ENCODE measurements at regions not wholly inside any gene's neighbourhood (a gene's known extent, or its start where the extent isn't known, plus 50 kb on each side); places are given as distances from the start of the nearest gene placed in this dataset.

GRCh38 chr2:220674033-220674432 lies 898.1 kb downstream of the EPHA4 start:
- Mint-ChIP-seq H3K27ac (no peak overlapping the region), H3K27me3 (no peaks in the 10 kb centered on the region), H3K36me3 (ENCODE audit: low read depth) (no peaks in the 10 kb centered on the region), H3K4me1 (ENCODE audit: low read depth) (no peaks in the 10 kb centered on the region), H3K4me3 (no peak overlapping the region), H3K9me3 (peaks cover 8% of the 10 kb centered on the region)
- intact Hi-C loops (cut with micrococcal nuclease), result no loop called here

GRCh38 chr2:220676695-220677094 lies 895.4 kb downstream of the EPHA4 start:
- Mint-ChIP-seq H3K9me3 (no peaks in the 10 kb centered on the region), H3K36me3 (ENCODE audit: low read depth) (no peaks in the 10 kb centered on the region), H3K27ac (no peak overlapping the region), H3K4me3 (no peak overlapping the region), H3K27me3 (no peaks in the 10 kb centered on the region), H3K4me1 (ENCODE audit: low read depth) (no peaks in the 10 kb centered on the region)
- intact Hi-C loops (cut with micrococcal nuclease), result no loop called here

GRCh38 chr2:220678943-220679342 lies 893.2 kb downstream of the EPHA4 start:
- Mint-ChIP-seq H3K27ac (no peak overlapping the region), H3K4me3 (no peak overlapping the region), H3K27me3 (no peaks in the 10 kb centered on the region), H3K4me1 (ENCODE audit: low read depth) (no peaks in the 10 kb centered on the region), H3K9me3 (no peaks in the 10 kb centered on the region), H3K36me3 (ENCODE audit: low read depth) (no peaks in the 10 kb centered on the region)
- intact Hi-C loops (cut with micrococcal nuclease), result no loop called here

- intact Hi-C loops (cut with micrococcal nuclease), result no loop called here
- Mint-ChIP-seq H3K27me3 (no peaks in the 10 kb centered on the region), H3K27ac (no peak overlapping the region), H3K4me1 (ENCODE audit: low read depth) (no peaks in the 10 kb centered on the region), H3K36me3 (ENCODE audit: low read depth) (no peaks in the 10 kb centered on the region), H3K9me3 (no peaks in the 10 kb centered on the region), H3K4me3 (no peak overlapping the region)
These were observed 889.5 kb downstream of the EPHA4 start for GRCh38 chr2:220682616-220683015.

- no peaks in the 10 kb centered on the region for H3K9me3 Mint-ChIP-seq
- no peaks in the 10 kb centered on the region for H3K27me3 Mint-ChIP-seq
- intact Hi-C loops (cut with micrococcal nuclease), result no loop called here
- H3K4me1 Mint-ChIP-seq (ENCODE audit: low read depth), result no peaks in the 10 kb centered on the region
- H3K27ac Mint-ChIP-seq, result no peak overlapping the region
- no peak overlapping the region for H3K4me3 Mint-ChIP-seq
- H3K36me3 Mint-ChIP-seq (ENCODE audit: low read depth), result no peaks in the 10 kb centered on the region
These were observed 888.0 kb downstream of the EPHA4 start for GRCh38 chr2:220684099-220684498.

GRCh38 chr2:220687231-220687843 lies 884.8 kb downstream of the EPHA4 start:
- Mint-ChIP-seq H3K27ac (no peak overlapping the region), H3K4me3 (no peak overlapping the region), H3K27me3 (no peaks in the 10 kb centered on the region)

GRCh38 chr2:220695397-220696279 lies 876.5 kb downstream of the EPHA4 start:
- H3K4me1 Mint-ChIP-seq (ENCODE audit: low read depth), result no peaks in the 10 kb centered on the region
- H3K27me3 Mint-ChIP-seq, result no peaks in the 10 kb centered on the region
- H3K9me3 Mint-ChIP-seq, result peaks cover 4% of the 10 kb centered on the region
- no peaks in the 10 kb centered on the region for H3K36me3 Mint-ChIP-seq (ENCODE audit: low read depth)
- no peak overlapping the region for H3K27ac Mint-ChIP-seq
- intact Hi-C loops (cut with micrococcal nuclease), result no loop called here
- no peak overlapping the region for H3K4me3 Mint-ChIP-seq

More at GRCh38 chr2:220687231-220687843, 884.8 kb downstream of the EPHA4 start:
- no peaks in the 10 kb centered on the region for H3K9me3 Mint-ChIP-seq
- no peaks in the 10 kb centered on the region for H3K36me3 Mint-ChIP-seq (ENCODE audit: low read depth)
- H3K4me1 Mint-ChIP-seq (ENCODE audit: low read depth), result no peaks in the 10 kb centered on the region
- intact Hi-C loops (cut with micrococcal nuclease), result loop anchor here (1.0 kb wide), 1 partner anchor 886 kb away; no protein-coding TSS in a partner anchor

GRCh38 chr2:220696280-220696669 lies 875.8 kb downstream of the EPHA4 start:
- H3K4me1 Mint-ChIP-seq (ENCODE audit: low read depth), result no peaks in the 10 kb centered on the region
- intact Hi-C loops (cut with micrococcal nuclease), result no loop called here
- H3K27me3 Mint-ChIP-seq, result no peaks in the 10 kb centered on the region
- no peak overlapping the region for H3K27ac Mint-ChIP-seq
- peaks cover 9% of the 10 kb centered on the region for H3K9me3 Mint-ChIP-seq
- H3K36me3 Mint-ChIP-seq (ENCODE audit: low read depth), result no peaks in the 10 kb centered on the region
- no peak overlapping the region for H3K4me3 Mint-ChIP-seq

GRCh38 chr2:220697011-220697410 lies 875.1 kb downstream of the EPHA4 start:
- intact Hi-C loops (cut with micrococcal nuclease), result no loop called here
- H3K9me3 Mint-ChIP-seq, result peaks cover 9% of the 10 kb centered on the region

GRCh38 chr2:220701115-220701514 lies 871.0 kb downstream of the EPHA4 start:
- no peaks in the 10 kb centered on the region for H3K4me1 Mint-ChIP-seq (ENCODE audit: low read depth)
- H3K36me3 Mint-ChIP-seq (ENCODE audit: low read depth), result no peaks in the 10 kb centered on the region
- intact Hi-C loops (cut with micrococcal nuclease), result no loop called here
- H3K27me3 Mint-ChIP-seq, result no peaks in the 10 kb centered on the region
- peaks cover 9% of the 10 kb centered on the region for H3K9me3 Mint-ChIP-seq
- H3K27ac Mint-ChIP-seq, result no peak overlapping the region
- no peak overlapping the region for H3K4me3 Mint-ChIP-seq

More at GRCh38 chr2:220697011-220697410, 875.1 kb downstream of the EPHA4 start:
- H3K4me3 Mint-ChIP-seq, result no peak overlapping the region
- no peak overlapping the region for H3K27ac Mint-ChIP-seq
- no peaks in the 10 kb centered on the region for H3K27me3 Mint-ChIP-seq
- H3K36me3 Mint-ChIP-seq (ENCODE audit: low read depth), result no peaks in the 10 kb centered on the region
- no peaks in the 10 kb centered on the region for H3K4me1 Mint-ChIP-seq (ENCODE audit: low read depth)

GRCh38 chr2:220703279-220703678 lies 868.8 kb downstream of the EPHA4 start:
- no peak overlapping the region for H3K27ac Mint-ChIP-seq
- H3K4me1 Mint-ChIP-seq (ENCODE audit: low read depth), result no peaks in the 10 kb centered on the region
- intact Hi-C loops (cut with micrococcal nuclease), result no loop called here
- H3K27me3 Mint-ChIP-seq, result no peaks in the 10 kb centered on the region
- peaks cover 9% of the 10 kb centered on the region for H3K9me3 Mint-ChIP-seq
- no peak overlapping the region for H3K4me3 Mint-ChIP-seq
- H3K36me3 Mint-ChIP-seq (ENCODE audit: low read depth), result no peaks in the 10 kb centered on the region

GRCh38 chr2:220704081-220704480 lies 868.0 kb downstream of the EPHA4 start:
- Mint-ChIP-seq H3K27me3 (no peaks in the 10 kb centered on the region), H3K4me3 (no peak overlapping the region), H3K27ac (no peak overlapping the region), H3K4me1 (ENCODE audit: low read depth) (no peaks in the 10 kb centered on the region), H3K9me3 (peaks cover 9% of the 10 kb centered on the region), H3K36me3 (ENCODE audit: low read depth) (no peaks in the 10 kb centered on the region)
- intact Hi-C loops (cut with micrococcal nuclease), result no loop called here

GRCh38 chr2:220704810-220705209 lies 867.3 kb downstream of the EPHA4 start:
- H3K9me3 Mint-ChIP-seq, result peaks cover 9% of the 10 kb centered on the region
- no peaks in the 10 kb centered on the region for H3K36me3 Mint-ChIP-seq (ENCODE audit: low read depth)
- intact Hi-C loops (cut with micrococcal nuclease), result no loop called here
- no peak overlapping the region for H3K27ac Mint-ChIP-seq
- H3K27me3 Mint-ChIP-seq, result no peaks in the 10 kb centered on the region
- no peak overlapping the region for H3K4me3 Mint-ChIP-seq
- H3K4me1 Mint-ChIP-seq (ENCODE audit: low read depth), result no peaks in the 10 kb centered on the region

- Mint-ChIP-seq H3K36me3 (ENCODE audit: low read depth) (no peaks in the 10 kb centered on the region), H3K9me3 (peaks cover 4% of the 10 kb centered on the region), H3K27me3 (no peaks in the 10 kb centered on the region), H3K4me3 (no peak overlapping the region), H3K27ac (no peak overlapping the region), H3K4me1 (ENCODE audit: low read depth) (no peaks in the 10 kb centered on the region)
- intact Hi-C loops (cut with micrococcal nuclease), result no loop called here
These were observed 866.4 kb downstream of the EPHA4 start for GRCh38 chr2:220705678-220706077.
